GM18511 (cell line): ENCODE measurements at regions not wholly inside any gene's neighbourhood (a gene's known extent, or its start where the extent isn't known, plus 50 kb on each side); places are given as distances from the start of the nearest gene placed in this dataset.

Experiments used
- ATAC-seq: cut with Tn5 transposase; IDR thresholded peaks from one replicate; pipeline ENCODE4 v1.9.1; 2021; ENCODE audit warnings: mild to moderate bottlenecking, moderate library complexity; ENCODE audit not compliant: unreplicated experiment

GRCh38 chr4:114343015-114343414, 255.6 kb upstream of the UGT8 start:
- ATAC-seq = no peak

- no peak for ATAC-seq
These were observed 248.9 kb upstream of the UGT8 start for GRCh38 chr4:114349543-114350175.

- no peak for ATAC-seq
These were observed 239.7 kb upstream of the UGT8 start for GRCh38 chr4:114358901-114359300.

GRCh38 chr4:114361249-114361648, 237.4 kb upstream of the UGT8 start:
- ATAC-seq = no peak

- ATAC-seq = no peak
These were observed 233.8 kb upstream of the UGT8 start for GRCh38 chr4:114364857-114365256.

GRCh38 chr4:114365591-114365990, 233.0 kb upstream of the UGT8 start:
- no peak for ATAC-seq

GRCh38 chr4:114366368-114366767, 232.2 kb upstream of the UGT8 start:
- ATAC-seq = no peak

GRCh38 chr4:114368751-114369150, 229.9 kb upstream of the UGT8 start:
- ATAC-seq = no peak

- ATAC-seq = no peak
These were observed 225.1 kb upstream of the UGT8 start for GRCh38 chr4:114373508-114373907.

- no peak for ATAC-seq
These were observed 220.2 kb upstream of the UGT8 start for GRCh38 chr4:114378305-114378903.

- no peak for ATAC-seq
These were observed 215.5 kb upstream of the UGT8 start for GRCh38 chr4:114383067-114383466.

- ATAC-seq = no peak
These were observed 214.9 kb upstream of the UGT8 start for GRCh38 chr4:114383721-114384120.

GRCh38 chr4:114384629-114385028, 214.0 kb upstream of the UGT8 start:
- no peak for ATAC-seq

- no peak for ATAC-seq
These were observed 213.2 kb upstream of the UGT8 start for GRCh38 chr4:114385195-114385985.

GRCh38 chr4:114386637-114387233, 211.9 kb upstream of the UGT8 start:
- ATAC-seq = no peak

GRCh38 chr4:114389070-114389685, 209.4 kb upstream of the UGT8 start:
- no peak for ATAC-seq

- ATAC-seq = no peak
These were observed 205.1 kb upstream of the UGT8 start for GRCh38 chr4:114393295-114394038.

GRCh38 chr4:114396808-114397207, 201.8 kb upstream of the UGT8 start:
- no peak for ATAC-seq

- ATAC-seq = no peak
These were observed 200.2 kb upstream of the UGT8 start for GRCh38 chr4:114398410-114398809.

- ATAC-seq = no peak
These were observed 199.5 kb upstream of the UGT8 start for GRCh38 chr4:114399105-114399504.

- ATAC-seq = no peak
These were observed 198.1 kb upstream of the UGT8 start for GRCh38 chr4:114400531-114400930.
